ENCODE measurements at regions not wholly inside any gene's neighbourhood (a gene's known extent, or its start where the extent isn't known, plus 50 kb on each side); places are given as distances from the start of the nearest gene placed in this dataset.

GRCh38 chr9:38326122-38326521 is 66.4 kb upstream of the ALDH1B1 start:
- no peak overlapping the region for H2BK20ac ChIP-seq (ENCODE audit: low read length)
- WGBS, 2 experiments (ENCODE audit: extremely low coverage in 1 of 2, insufficient coverage in 1 of 2, insufficient read length in 1 of 2, insufficient replicate concordance in 2 of 2, low coverage in 1 of 2, low lambda C conversion rate in 2 of 2, missing lambda C conversion rate in 1 of 2) = 86% methylated on average over 4 of the region's 4 CpGs; no CpG with 5 or more reads in 1 of the 2 experiments
- no peak overlapping the region for H2AK5ac ChIP-seq (ENCODE audit: low read depth, low read length)
- no peak overlapping the region for H3K27ac ChIP-seq (ENCODE audit: low read depth, low read length)
- H4K5ac ChIP-seq (ENCODE audit: insufficient read length, low read depth, low read length) = no peak overlapping the region
- H2AFZ ChIP-seq (ENCODE audit: low read length) = no peak overlapping the region
- POLR2A ChIA-PET (ENCODE audit: partially characterized antibody) = no interaction called here
- H4K8ac ChIP-seq (ENCODE audit: extremely low read depth, insufficient read depth, low read length) = no peak overlapping the region
- no peak overlapping the region for H2BK12ac ChIP-seq (ENCODE audit: low read depth, low read length)
- no peaks in the 10 kb centered on the region for H3K27me3 ChIP-seq (replicated peaks in 1 of 4; ENCODE audit: control insufficient read depth in 3 of 4, extremely low read depth in 1 of 4, insufficient read depth in 3 of 4, low read length in 3 of 4)
- no peak overlapping the region for H2BK120ac ChIP-seq (replicated peaks; ENCODE audit: low read depth, low read length)
- H2BK5ac ChIP-seq (ENCODE audit: low read depth, low read length) = no peak overlapping the region
- TF ChIP-seq CTBP2 (IDR thresholded peaks at IDR 0.05; ENCODE audit: borderline replicate concordance, insufficient read depth, insufficient read length, low read length) (no peak), EGR1 (IDR thresholded peaks at IDR 0.05; ENCODE audit: borderline replicate concordance, low read depth, low read length) (no peak), SP1 (IDR thresholded peaks at IDR 0.05; ENCODE audit: low read depth, low read length) (no peak), HDAC2 (IDR thresholded peaks at IDR 0.05; ENCODE audit: borderline replicate concordance in 1 of 2, low read depth in 2 of 2, low read length in 2 of 2) (no peak), JUN (IDR thresholded peaks at IDR 0.05; ENCODE audit: low read depth, low read length) (no peak), NRF1 (IDR thresholded peaks at IDR 0.05; ENCODE audit: low read depth, low read length) (no peak), CEBPB (IDR thresholded peaks at IDR 0.05; ENCODE audit: low read depth, low read length) (no peak), GTF2F1 (IDR thresholded peaks at IDR 0.05; ENCODE audit: borderline replicate concordance, low read depth, low read length) (no peak), MAFK (IDR thresholded peaks at IDR 0.05; ENCODE audit: low read depth, low read length) (no peak), ZNF274 (IDR thresholded peaks at IDR 0.05; ENCODE audit: borderline replicate concordance, extremely low read depth, low read length) (no peak), TAF7 (optimal IDR thresholded peaks at IDR 0.05; ENCODE audit: borderline replicate concordance, low read depth, low read length) (no peak), CREB1 (IDR thresholded peaks at IDR 0.05) (no peak)
- H3K9ac ChIP-seq (replicated peaks in 1 of 4; ENCODE audit: extremely low read depth in 1 of 4, low read depth in 3 of 4, low read length in 3 of 4) = no peak overlapping the region
- no peak overlapping the region for H3K23ac ChIP-seq (ENCODE audit: insufficient read length)
- FAIRE-seq = no peak
- no peak overlapping the region for H3K18ac ChIP-seq (ENCODE audit: extremely low read depth, low read length)
- H3K79me1 ChIP-seq (ENCODE audit: low read depth, low read length) = no peaks in the 10 kb centered on the region
- H3K79me2 ChIP-seq (ENCODE audit: control insufficient read depth in 1 of 2, insufficient read depth in 2 of 2, low read length in 2 of 2) = no peaks in the 10 kb centered on the region
- no peaks in the 10 kb centered on the region for H3K23me2 ChIP-seq (ENCODE audit: low read depth, low read length)
- DNase-seq (ENCODE audit: low read depth in 1 of 2, low spot score in 2 of 2) = no peak
- H3K9me3 ChIP-seq (ENCODE audit: insufficient read depth in 2 of 2, low read depth in 1 of 2, low read length in 1 of 2) = peaks cover 0 to 8% of the 10 kb centered on the region in 2 experiments; a peak in 1 of 4 replicates
- CTCF ChIA-PET (ENCODE audit: partially characterized antibody) = interaction anchor here (0.6 to 0.7 kb wide), 2 partner anchors 9 to 19 kb away, joined by 3 read pairs; no protein-coding TSS in a partner anchor
- H3K4ac ChIP-seq (replicated peaks; ENCODE audit: insufficient read length, low read depth, low read length) = no peak overlapping the region
- H3K36me3 ChIP-seq (ENCODE audit: control insufficient read depth in 2 of 4, insufficient read depth in 4 of 4, low read length in 3 of 4) = no peaks in the 10 kb centered on the region
- H4K20me1 ChIP-seq (replicated peaks in 1 of 2; ENCODE audit: control insufficient read depth in 1 of 2, insufficient read depth in 2 of 2, low read length in 2 of 2) = no peaks in the 10 kb centered on the region
- H3K4me3 ChIP-seq (ENCODE audit: extremely low read depth in 1 of 4, insufficient read depth in 2 of 4, low read depth in 3 of 4, low read length in 4 of 4) = no peak overlapping the region
- no peak overlapping the region for H4K91ac ChIP-seq (replicated peaks; ENCODE audit: insufficient read length, low read length)
- no peak overlapping the region for H3K4me2 ChIP-seq (ENCODE audit: insufficient read depth in 1 of 2, low read depth in 2 of 2, low read length in 2 of 2)
- no peak overlapping the region for H2BK15ac ChIP-seq (ENCODE audit: low read length)
- no peaks in the 10 kb centered on the region; a peak in 1 of 7 replicates for H3K4me1 ChIP-seq (replicated peaks in 1 of 4; ENCODE audit: control insufficient read depth in 3 of 4, insufficient read depth in 4 of 4, low read length in 3 of 4)
- H3K14ac ChIP-seq (ENCODE audit: insufficient read length) = no peak overlapping the region
- no peak overlapping the region for H3K56ac ChIP-seq (replicated peaks; ENCODE audit: insufficient read length, low read depth, low read length)

Measured in H1 (cell line).